ENCODE measurements at regions not wholly inside any gene's neighbourhood (a gene's known extent, or its start where the extent isn't known, plus 50 kb on each side); places are given as distances from the start of the nearest gene placed in this dataset.
A peak's percentile ranks its signal among the peaks of the same experiment; 100 is the strongest.

DNA sequence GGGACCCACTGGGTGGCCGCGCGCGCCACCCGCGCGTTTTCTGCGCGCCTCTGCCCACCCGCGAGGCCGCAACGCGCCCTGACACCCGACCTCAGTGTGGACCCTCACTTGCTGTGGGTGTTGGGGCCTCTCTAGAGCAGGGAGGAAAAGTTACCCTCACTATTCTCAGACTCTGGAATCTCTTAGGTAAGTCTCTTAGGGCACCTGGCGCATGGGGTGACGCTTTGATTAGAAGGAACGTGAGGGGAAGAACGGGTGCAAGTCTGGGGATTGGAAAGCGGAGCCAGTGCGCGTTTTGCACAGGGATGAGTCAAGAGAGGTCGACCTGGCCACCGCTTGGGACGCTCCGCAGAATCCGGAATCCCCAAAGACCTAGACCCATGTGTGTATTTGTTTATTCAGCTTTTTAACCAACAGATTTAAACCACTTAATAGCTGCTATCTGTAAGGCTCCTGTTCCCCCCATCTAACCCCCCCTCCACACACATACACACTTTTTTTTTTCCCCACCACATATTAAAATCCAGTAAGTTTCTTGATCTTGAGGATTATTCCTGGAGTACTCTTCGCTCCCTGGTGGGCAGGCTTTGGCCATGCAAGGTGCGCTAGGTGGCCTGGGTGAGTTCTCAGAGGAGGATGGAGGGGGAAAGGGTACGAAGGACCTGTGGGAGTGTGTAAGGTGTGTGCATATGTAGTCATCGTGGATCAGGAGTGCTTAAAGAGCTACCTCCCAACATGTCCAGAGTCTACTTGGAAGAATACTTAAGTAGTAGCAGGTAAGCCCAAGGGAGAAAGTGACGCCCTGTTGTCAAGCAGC is 169.1 kb upstream of the PPP1R3A start:
- 11% methylated on average over 32 of the region's 32 CpGs for whole genome bisulfite sequencing
- H3K4me3 ChIP-seq (ENCODE audit: low read depth in 1 of 3, low read length in 3 of 3): peak overlapping the region; percentile 78 to 96 (median 95)
- H3K27me3 ChIP-seq (ENCODE audit: control insufficient read depth in 4 of 4, insufficient read depth in 4 of 4, low read length in 3 of 4): peaks cover 0 to 3% (median 0%) of the 10 kb centered on the region in 4 donors
- H3K27ac ChIP-seq (ENCODE audit: low read depth in 1 of 2, low read length in 2 of 2): peak overlapping the region; percentile 27 to 48
- peaks cover 3 to 36% (median 22%) of the 10 kb centered on the region in 4 donors for H3K4me1 ChIP-seq (ENCODE audit: control insufficient read depth in 4 of 4, insufficient read depth in 4 of 4, low read length in 3 of 4)
- no peaks in the 10 kb centered on the region for H3K36me3 ChIP-seq (ENCODE audit: control insufficient read depth in 4 of 4, insufficient read depth in 3 of 4, low read depth in 1 of 4, low read length in 3 of 4)
- peak; percentile 34 for DNase-seq (ENCODE audit: low spot score)
- TF ChIP-seq HNF4G (IDR thresholded peaks at IDR 0.05) (no peak), RAD21 (IDR thresholded peaks at IDR 0.05) (peak in 1 of 2 donors; percentile 13)
- H3K9ac ChIP-seq (ENCODE audit: low read depth in 1 of 2, low read length in 2 of 2): peak overlapping the region in 1 of 2 donors; percentile 58
- no peaks in the 10 kb centered on the region for H3K9me3 ChIP-seq (ENCODE audit: control insufficient read depth in 4 of 4, low read length in 3 of 4)

GRCh38 chr7:114086914-114087652 is 168.3 kb upstream of the PPP1R3A start:
- Histone ChIP-seq H3K9me3 (ENCODE audit: control insufficient read depth in 4 of 4, low read length in 3 of 4) (no peaks in the 10 kb centered on the region), H3K4me3 (ENCODE audit: low read depth in 1 of 3, low read length in 3 of 3) (peak overlapping the region; percentile 95 to 98 (median 96)), H3K27me3 (ENCODE audit: control insufficient read depth in 4 of 4, insufficient read depth in 4 of 4, low read length in 3 of 4) (peaks cover 0 to 3% (median 0%) of the 10 kb centered on the region in 4 donors), H3K27ac (ENCODE audit: low read depth in 1 of 2, low read length in 2 of 2) (peak overlapping the region; percentile 92 to 94), H3K36me3 (ENCODE audit: control insufficient read depth in 4 of 4, insufficient read depth in 3 of 4, low read depth in 1 of 4, low read length in 3 of 4) (no peaks in the 10 kb centered on the region), H3K4me1 (ENCODE audit: control insufficient read depth in 4 of 4, insufficient read depth in 4 of 4, low read length in 3 of 4) (peaks cover 3 to 39% (median 26%) of the 10 kb centered on the region in 4 donors), H3K9ac (ENCODE audit: low read depth in 1 of 2, low read length in 2 of 2) (peak overlapping the region; percentile 49 to 65)
- TF ChIP-seq FOXA1 (IDR thresholded peaks at IDR 0.05) (peak; percentile 68), REST (IDR thresholded peaks at IDR 0.05) (no peak), JUND (IDR thresholded peaks at IDR 0.05) (no peak), RAD21 (IDR thresholded peaks at IDR 0.05) (no peak), YY1 (IDR thresholded peaks at IDR 0.05) (peak; percentile 10), FOXA2 (IDR thresholded peaks at IDR 0.05) (peak; percentile 86), HNF4A (conservative IDR thresholded peaks at IDR 0.05) (peak in 1 of 2 donors; percentile 23)
- TF ChIP-seq, protein P1, sequence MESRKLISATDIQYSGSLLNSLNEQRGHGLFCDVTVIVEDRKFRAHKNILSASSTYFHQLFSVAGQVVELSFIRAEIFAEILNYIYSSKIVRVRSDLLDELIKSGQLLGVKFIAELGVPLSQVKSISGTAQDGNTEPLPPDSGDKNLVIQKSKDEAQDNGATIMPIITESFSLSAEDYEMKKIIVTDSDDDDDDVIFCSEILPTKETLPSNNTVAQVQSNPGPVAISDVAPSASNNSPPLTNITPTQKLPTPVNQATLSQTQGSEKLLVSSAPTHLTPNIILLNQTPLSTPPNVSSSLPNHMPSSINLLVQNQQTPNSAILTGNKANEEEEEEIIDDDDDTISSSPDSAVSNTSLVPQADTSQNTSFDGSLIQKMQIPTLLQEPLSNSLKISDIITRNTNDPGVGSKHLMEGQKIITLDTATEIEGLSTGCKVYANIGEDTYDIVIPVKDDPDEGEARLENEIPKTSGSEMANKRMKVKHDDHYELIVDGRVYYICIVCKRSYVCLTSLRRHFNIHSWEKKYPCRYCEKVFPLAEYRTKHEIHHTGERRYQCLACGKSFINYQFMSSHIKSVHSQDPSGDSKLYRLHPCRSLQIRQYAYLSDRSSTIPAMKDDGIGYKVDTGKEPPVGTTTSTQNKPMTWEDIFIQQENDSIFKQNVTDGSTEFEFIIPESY (IDR thresholded peaks at IDR 0.05): peak; percentile 39
- DNase-seq (ENCODE audit: low spot score): peak; percentile 36
- 1% methylated on average over 54 of the region's 54 CpGs for WGBS

DNA sequence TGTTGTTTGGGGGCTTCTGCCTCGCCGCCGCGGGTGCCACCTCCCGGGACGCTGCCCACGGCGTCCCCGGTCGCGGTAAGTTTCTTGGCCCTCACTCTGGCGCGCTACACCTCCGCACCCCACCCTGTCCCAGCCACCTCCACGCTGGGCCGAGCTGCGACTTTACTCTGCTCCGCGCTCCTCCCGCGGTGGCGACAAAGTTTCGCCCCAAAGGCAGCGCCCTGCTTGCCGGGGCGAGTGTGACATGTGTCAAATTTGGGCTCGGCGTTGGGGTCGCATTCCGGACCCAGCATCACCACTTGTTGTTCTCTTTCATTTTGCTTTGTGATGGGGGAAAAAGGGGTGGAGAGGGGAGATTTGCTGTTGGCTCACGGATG is 167.7 kb upstream of the PPP1R3A start:
- under 1% methylated on average over 31 of the region's 31 CpGs for WGBS
- Histone ChIP-seq H3K27ac (ENCODE audit: low read depth in 1 of 2, low read length in 2 of 2) (peak overlapping the region; percentile 92 to 94), H3K9me3 (ENCODE audit: control insufficient read depth in 4 of 4, low read length in 3 of 4) (no peaks in the 10 kb centered on the region), H3K36me3 (ENCODE audit: control insufficient read depth in 4 of 4, insufficient read depth in 3 of 4, low read depth in 1 of 4, low read length in 3 of 4) (no peaks in the 10 kb centered on the region), H3K4me1 (ENCODE audit: control insufficient read depth in 4 of 4, insufficient read depth in 4 of 4, low read length in 3 of 4) (peaks cover 3 to 40% (median 26%) of the 10 kb centered on the region in 4 donors), H3K4me3 (ENCODE audit: low read depth in 1 of 3, low read length in 3 of 3) (peak overlapping the region; percentile 95 to 98 (median 96)), H3K27me3 (ENCODE audit: control insufficient read depth in 4 of 4, insufficient read depth in 4 of 4, low read length in 3 of 4) (peaks cover 0 to 3% (median 0%) of the 10 kb centered on the region in 4 donors), H3K9ac (ENCODE audit: low read depth in 1 of 2, low read length in 2 of 2) (peak overlapping the region; percentile 49 to 65)
- TF ChIP-seq RAD21 (IDR thresholded peaks at IDR 0.05) (no peak), JUND (IDR thresholded peaks at IDR 0.05) (no peak), FOXA1 (IDR thresholded peaks at IDR 0.05) (no peak)
- TF ChIP-seq, protein P1 (IDR thresholded peaks at IDR 0.05): no peak
- DNase-seq (ENCODE audit: low spot score): peak; percentile 38

Measured in liver (tissue), 7 donors.